Uterus (tissue), 2 donors: ENCODE measurements at regions not wholly inside any gene's neighbourhood (a gene's known extent, or its start where the extent isn't known, plus 50 kb on each side); places are given as distances from the start of the nearest gene placed in this dataset.

Source experiments
- CTCF ChIP-seq, 4 experiments: fragments of 200-600 bp in 2 of 4; fragments of 450-650 bp in 2 of 4; sonication (generic) in 2 of 4; IDR thresholded peaks; one replicate each; pipeline ENCODE4 v1.5.1; 2016 to 2019; ENCODE audit warnings: antibody characterized with exemption in 4 of 4, mild to moderate bottlenecking in 2 of 4, moderate library complexity in 1 of 4
- POLR2A ChIP-seq, 2 donors: fragments of 450-650 bp; IDR thresholded peaks; one replicate each; pipeline ENCODE4 v1.6.1; 2016; ENCODE audit warnings: antibody characterized with exemption in 2 of 2, mild to moderate bottlenecking in 1 of 2, moderate library complexity in 1 of 2

- TF ChIP-seq CTCF (IDR thresholded peaks at IDR 0.05) (no peak), POLR2A (IDR thresholded peaks at IDR 0.05) (no peak)
Measured at GRCh38 chr17:13346081-13346533, 255.6 kb downstream of the HS3ST3A1 start.
